Stimulated activated naive CD8-positive, alpha-beta T cell treated with anti-CD3 and anti-CD28 coated beads, Interleukin-15, Interleukin-2, amounts not matched to agents 100 ng/mL and 50 ng/mL, for 24 hours (primary cell): ENCODE measurements at regions not wholly inside any gene's neighbourhood (a gene's known extent, or its start where the extent isn't known, plus 50 kb on each side); places are given as distances from the start of the nearest gene placed in this dataset.

Source experiments
- H3K27ac Mint-ChIP-seq: one replicate; pipeline ENCODE4 v1.8.0; 2021; ENCODE audit warnings: mild to moderate bottlenecking, mixed read lengths
- H3K27me3 Mint-ChIP-seq: one replicate; pipeline ENCODE4 v1.8.0; 2021; ENCODE audit warnings: mixed read lengths
- H3K36me3 Mint-ChIP-seq: one replicate; pipeline ENCODE4 v1.8.0; 2021; ENCODE audit warnings: low read depth, mixed read lengths
- H3K4me1 Mint-ChIP-seq: one replicate; pipeline ENCODE4 v1.8.0; 2021; ENCODE audit warnings: low read depth, mixed read lengths
- H3K4me3 Mint-ChIP-seq: one replicate; pipeline ENCODE4 v1.8.0; 2021; ENCODE audit warnings: mild to moderate bottlenecking, mixed read lengths
- H3K9me3 Mint-ChIP-seq: one replicate; pipeline ENCODE4 v1.8.0; 2021; ENCODE audit warnings: mixed read lengths

DNA sequence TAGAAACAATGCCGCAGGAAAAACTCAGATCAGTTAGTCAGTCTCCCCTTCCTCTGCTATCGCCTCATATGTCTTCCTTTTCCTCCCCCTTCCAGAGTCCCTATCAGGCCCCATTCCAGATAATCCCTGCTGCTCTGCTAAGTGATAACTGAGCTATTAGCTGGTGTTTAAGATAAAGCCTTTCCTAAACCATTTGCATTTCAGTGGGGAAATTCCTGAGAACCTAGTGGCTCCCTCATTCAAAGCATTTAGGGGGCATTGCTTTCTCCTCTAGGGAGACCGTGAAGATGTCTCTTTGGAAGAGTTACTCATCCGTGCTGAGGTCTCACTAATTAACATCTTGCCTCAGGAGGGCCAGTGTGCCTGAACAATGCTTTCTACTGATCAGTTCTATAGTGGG is 401.6 kb downstream of the NPIPA7 start:
- Mint-ChIP-seq H3K4me3 (no peak overlapping the region), H3K27ac (no peak overlapping the region), H3K27me3 (peaks cover 20% of the 10 kb centered on the region)

GRCh38 chr16:16782153-16782552 is 403.2 kb downstream of the NPIPA7 start:
- Mint-ChIP-seq H3K4me1 (no peaks in the 10 kb centered on the region), H3K4me3 (no peak overlapping the region), H3K9me3 (no peaks in the 10 kb centered on the region), H3K36me3 (no peaks in the 10 kb centered on the region), H3K27ac (no peak overlapping the region), H3K27me3 (peaks cover 10% of the 10 kb centered on the region)

More for the DNA sequence above, 401.6 kb downstream of the NPIPA7 start:
- H3K9me3 Mint-ChIP-seq: no peaks in the 10 kb centered on the region
- H3K36me3 Mint-ChIP-seq: no peaks in the 10 kb centered on the region
- no peaks in the 10 kb centered on the region for H3K4me1 Mint-ChIP-seq

- peaks cover 8% of the 10 kb centered on the region for H3K9me3 Mint-ChIP-seq
- H3K4me1 Mint-ChIP-seq: no peaks in the 10 kb centered on the region
- no peak overlapping the region for H3K27ac Mint-ChIP-seq
- H3K36me3 Mint-ChIP-seq: no peaks in the 10 kb centered on the region
- peaks cover 7% of the 10 kb centered on the region for H3K27me3 Mint-ChIP-seq
- no peak overlapping the region for H3K4me3 Mint-ChIP-seq
These were observed 409.1 kb downstream of the NPIPA7 start for GRCh38 chr16:16788004-16788403.

DNA sequence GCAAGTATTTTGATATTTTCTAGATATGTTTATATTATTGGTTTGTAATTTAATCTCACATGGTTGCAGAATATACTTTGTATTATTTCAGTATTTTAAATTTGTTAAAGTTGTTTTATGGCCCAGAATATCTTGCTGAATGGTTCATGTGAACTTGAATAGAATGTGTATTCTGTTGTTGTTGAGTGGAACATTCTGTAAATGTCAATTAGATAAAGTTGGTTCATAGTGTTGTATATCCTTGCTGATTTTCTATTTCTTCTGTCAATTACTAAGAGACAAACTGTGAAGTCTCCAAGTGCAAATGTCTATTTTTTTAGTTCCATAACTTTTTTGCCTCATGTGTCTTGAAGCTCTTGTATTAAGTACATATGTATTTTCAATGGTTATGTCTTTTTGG is 411.7 kb downstream of the NPIPA7 start:
- Mint-ChIP-seq H3K27me3 (peaks cover 13% of the 10 kb centered on the region), H3K9me3 (peaks cover 8% of the 10 kb centered on the region), H3K4me1 (no peaks in the 10 kb centered on the region), H3K4me3 (no peak overlapping the region), H3K27ac (no peak overlapping the region), H3K36me3 (no peaks in the 10 kb centered on the region)

DNA sequence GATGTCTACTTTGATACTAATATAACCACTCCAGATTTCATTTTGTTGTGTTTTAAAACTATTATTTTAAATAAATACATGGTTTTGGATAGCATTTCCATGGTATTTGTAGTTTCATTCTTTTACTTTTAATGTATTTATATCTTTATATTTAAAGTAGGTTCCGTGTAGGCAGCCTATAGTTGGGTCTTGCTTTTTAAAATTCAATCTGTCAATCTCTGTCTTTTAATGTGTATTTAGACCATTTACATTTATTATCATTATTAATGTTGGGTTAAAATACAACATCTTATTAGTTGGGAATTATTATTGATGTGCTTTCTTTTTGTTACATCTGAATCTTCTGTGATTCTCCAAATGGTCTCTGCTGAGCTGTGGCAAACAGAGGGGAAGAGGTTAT is 412.1 kb downstream of the NPIPA7 start:
- Mint-ChIP-seq H3K9me3 (peaks cover 8% of the 10 kb centered on the region), H3K36me3 (no peaks in the 10 kb centered on the region), H3K27me3 (peaks cover 13% of the 10 kb centered on the region), H3K4me3 (no peak overlapping the region), H3K27ac (no peak overlapping the region), H3K4me1 (no peaks in the 10 kb centered on the region)

DNA sequence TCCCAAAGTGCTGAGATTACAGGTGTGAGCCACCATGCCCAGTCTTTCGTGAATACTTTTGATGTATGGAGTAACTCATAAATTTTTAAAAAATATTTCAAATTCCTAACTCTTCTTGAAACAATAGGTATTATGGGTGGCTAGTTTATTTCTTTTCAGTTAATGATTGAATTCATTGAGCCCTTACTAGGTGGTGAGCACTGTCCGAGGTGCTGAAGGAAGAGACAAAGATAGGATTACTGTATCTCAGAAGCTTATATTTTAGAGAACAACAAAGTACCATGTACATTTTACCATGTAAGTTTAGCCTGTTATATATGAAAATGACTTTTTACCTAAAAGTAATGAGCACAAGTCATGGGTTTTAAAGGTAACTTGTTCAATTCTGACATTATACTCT is 418.3 kb downstream of the NPIPA7 start:
- Mint-ChIP-seq H3K4me3 (no peak overlapping the region), H3K27ac (no peak overlapping the region), H3K27me3 (peaks cover 21% of the 10 kb centered on the region), H3K4me1 (no peaks in the 10 kb centered on the region), H3K9me3 (peaks cover 2% of the 10 kb centered on the region), H3K36me3 (no peaks in the 10 kb centered on the region)

DNA sequence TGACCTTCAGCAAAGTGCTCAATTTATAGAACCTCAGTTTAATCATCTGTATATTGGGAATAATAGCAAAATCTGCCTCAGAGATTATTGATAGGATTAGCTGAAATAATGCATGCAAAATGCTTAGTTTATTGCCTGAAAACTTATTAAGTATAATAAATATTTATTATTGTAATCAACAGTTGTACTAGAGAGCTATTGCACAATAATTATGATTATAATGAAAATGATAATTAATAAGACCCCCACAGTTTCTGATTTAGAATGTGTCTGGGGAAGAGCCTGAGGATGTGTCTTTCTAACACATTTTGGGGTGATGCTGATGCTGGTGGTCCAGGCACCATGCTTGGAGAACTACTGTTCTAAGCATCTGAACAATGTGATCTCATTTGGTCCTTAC is 419.6 kb downstream of the NPIPA7 start:
- no peaks in the 10 kb centered on the region for H3K9me3 Mint-ChIP-seq
- no peaks in the 10 kb centered on the region for H3K36me3 Mint-ChIP-seq
- H3K4me1 Mint-ChIP-seq: no peaks in the 10 kb centered on the region
- peaks cover 19% of the 10 kb centered on the region for H3K27me3 Mint-ChIP-seq
- no peak overlapping the region for H3K27ac Mint-ChIP-seq
- H3K4me3 Mint-ChIP-seq: no peak overlapping the region

- Mint-ChIP-seq H3K4me1 (no peaks in the 10 kb centered on the region), H3K36me3 (no peaks in the 10 kb centered on the region), H3K27ac (no peak overlapping the region), H3K9me3 (no peaks in the 10 kb centered on the region), H3K4me3 (no peak overlapping the region), H3K27me3 (peaks cover 17% of the 10 kb centered on the region)
These were observed 426.9 kb downstream of the NPIPA7 start for GRCh38 chr16:16805809-16806208.

- Mint-ChIP-seq H3K9me3 (peaks cover 12% of the 10 kb centered on the region), H3K27me3 (peaks cover 12% of the 10 kb centered on the region), H3K4me3 (no peak overlapping the region), H3K4me1 (no peaks in the 10 kb centered on the region), H3K27ac (no peak overlapping the region), H3K36me3 (no peaks in the 10 kb centered on the region)
These were observed 436.7 kb downstream of the NPIPA7 start for GRCh38 chr16:16815641-16816040.

GRCh38 chr16:16817196-16817595 is 438.3 kb downstream of the NPIPA7 start:
- no peak overlapping the region for H3K27ac Mint-ChIP-seq
- H3K27me3 Mint-ChIP-seq: peaks cover 7% of the 10 kb centered on the region
- no peaks in the 10 kb centered on the region for H3K36me3 Mint-ChIP-seq
- no peaks in the 10 kb centered on the region for H3K4me1 Mint-ChIP-seq
- no peak overlapping the region for H3K4me3 Mint-ChIP-seq
- H3K9me3 Mint-ChIP-seq: peaks cover 17% of the 10 kb centered on the region

DNA sequence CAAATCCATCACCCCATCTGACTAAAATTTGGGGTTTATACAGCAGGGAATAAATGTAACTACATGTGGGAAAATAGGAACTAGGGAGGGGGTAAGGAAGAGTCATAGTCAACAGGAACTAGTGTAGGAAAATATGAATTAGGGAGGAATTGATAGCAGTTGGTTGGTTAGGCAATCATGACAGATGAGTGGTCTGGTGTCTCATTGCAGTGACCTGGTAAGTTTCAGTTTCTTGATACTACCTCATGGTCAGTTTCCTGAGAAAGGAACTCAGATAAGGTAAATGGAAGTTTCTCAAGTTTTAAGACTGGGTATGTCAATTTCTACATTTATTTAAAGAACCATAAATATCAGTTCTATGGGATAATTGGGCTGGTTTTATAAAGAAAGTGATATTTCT is 442.3 kb downstream of the NPIPA7 start:
- Mint-ChIP-seq H3K9me3 (peaks cover 17% of the 10 kb centered on the region), H3K27me3 (peaks cover 9% of the 10 kb centered on the region), H3K36me3 (no peaks in the 10 kb centered on the region), H3K4me3 (no peak overlapping the region), H3K27ac (no peak overlapping the region), H3K4me1 (no peaks in the 10 kb centered on the region)

DNA sequence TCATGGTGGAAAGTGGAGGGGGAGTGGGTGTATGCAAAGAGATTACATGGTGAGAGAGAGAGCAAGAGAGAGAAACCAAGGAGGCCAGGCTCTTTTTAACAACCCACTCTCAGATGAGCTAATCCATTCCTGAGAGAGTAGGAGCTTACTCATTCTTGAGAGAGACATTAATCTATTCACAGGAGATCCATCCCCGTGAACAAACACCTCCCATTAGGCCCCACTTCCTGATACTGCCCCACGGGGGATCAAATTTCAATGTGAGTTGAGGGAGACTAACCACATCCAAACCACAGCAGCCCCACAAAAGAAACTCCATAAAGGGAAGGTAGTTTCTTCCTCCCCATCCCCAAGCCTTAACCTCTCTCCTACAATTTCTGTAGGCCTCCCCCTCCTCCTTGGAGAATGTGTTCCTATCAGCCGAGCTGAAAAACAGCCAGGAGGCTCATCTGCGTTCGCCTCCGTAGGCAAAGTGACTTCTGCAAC is 450.0 kb downstream of the NPIPA7 start:
- no peak overlapping the region for H3K27ac Mint-ChIP-seq
- peaks cover 5% of the 10 kb centered on the region for H3K4me1 Mint-ChIP-seq
- no peak overlapping the region for H3K4me3 Mint-ChIP-seq
- peaks cover 35% of the 10 kb centered on the region for H3K27me3 Mint-ChIP-seq
- no peaks in the 10 kb centered on the region for H3K36me3 Mint-ChIP-seq
- H3K9me3 Mint-ChIP-seq: no peaks in the 10 kb centered on the region

DNA sequence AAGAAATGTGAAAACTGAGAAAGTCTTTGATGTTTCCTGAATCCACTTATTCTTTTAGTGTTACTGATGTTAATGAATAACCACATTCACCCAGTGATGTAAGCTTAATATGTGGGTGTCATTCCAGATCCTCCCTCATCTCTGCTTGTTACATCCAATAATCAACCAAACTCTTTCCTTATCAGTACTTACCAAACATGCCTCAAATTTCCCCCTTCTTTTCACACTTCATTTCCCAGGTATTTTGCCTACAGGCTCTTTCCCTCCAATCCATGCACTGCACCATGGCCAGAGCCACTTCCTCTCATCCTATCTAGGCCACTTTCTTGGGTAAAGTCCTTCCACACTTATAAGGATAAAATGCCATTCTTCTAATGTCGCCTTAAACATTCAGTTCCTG is 451.5 kb downstream of the NPIPA7 start:
- Mint-ChIP-seq H3K36me3 (no peaks in the 10 kb centered on the region), H3K4me3 (no peak overlapping the region), H3K27ac (no peak overlapping the region), H3K4me1 (peaks cover 5% of the 10 kb centered on the region), H3K27me3 (peaks cover 39% of the 10 kb centered on the region), H3K9me3 (peaks cover 3% of the 10 kb centered on the region)

GRCh38 chr16:16830973-16831372 is 452.0 kb downstream of the NPIPA7 start:
- Mint-ChIP-seq H3K4me1 (peaks cover 5% of the 10 kb centered on the region), H3K36me3 (no peaks in the 10 kb centered on the region), H3K4me3 (no peak overlapping the region), H3K27ac (no peak overlapping the region), H3K9me3 (peaks cover 3% of the 10 kb centered on the region), H3K27me3 (peaks cover 35% of the 10 kb centered on the region)

GRCh38 chr16:16833165-16833564 is 454.2 kb downstream of the NPIPA7 start:
- no peak overlapping the region for H3K4me3 Mint-ChIP-seq
- no peaks in the 10 kb centered on the region for H3K36me3 Mint-ChIP-seq
- peaks cover 29% of the 10 kb centered on the region for H3K27me3 Mint-ChIP-seq
- H3K4me1 Mint-ChIP-seq: peaks cover 5% of the 10 kb centered on the region
- H3K9me3 Mint-ChIP-seq: peaks cover 3% of the 10 kb centered on the region
- H3K27ac Mint-ChIP-seq: no peak overlapping the region

DNA sequence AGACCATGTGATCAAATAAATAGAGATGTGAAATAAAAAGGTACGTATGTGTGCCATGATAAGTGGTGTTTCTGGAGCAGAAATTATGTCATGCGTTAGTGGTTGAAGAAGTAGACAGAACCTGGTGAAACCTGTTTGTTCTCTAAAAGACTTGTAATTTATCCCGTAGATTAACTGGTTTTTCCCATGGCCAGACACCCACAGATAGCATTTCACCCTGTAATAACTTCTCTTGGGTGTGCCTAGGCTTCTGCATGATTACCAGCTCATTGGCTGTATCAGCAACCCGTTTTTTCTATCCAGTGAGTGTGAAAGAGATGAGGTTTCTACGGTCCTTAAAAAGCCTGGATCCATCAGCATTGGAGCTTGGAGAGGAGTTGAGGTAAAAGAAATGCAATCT is 471.3 kb downstream of the NPIPA7 start:
- Mint-ChIP-seq H3K27ac (no peak overlapping the region), H3K4me1 (no peaks in the 10 kb centered on the region), H3K27me3 (peaks cover 17% of the 10 kb centered on the region), H3K4me3 (no peak overlapping the region), H3K9me3 (no peaks in the 10 kb centered on the region), H3K36me3 (no peaks in the 10 kb centered on the region)
